ENCODE measurements at regions not wholly inside any gene's neighbourhood (a gene's known extent, or its start where the extent isn't known, plus 50 kb on each side); places are given as distances from the start of the nearest gene placed in this dataset.

GRCh38 chr11:86746514-86746913 is 53.8 kb upstream of the PRSS23 start (continued):
- no peak for TF ChIP-seq FOSL1 (IDR thresholded peaks at IDR 0.05; ENCODE audit: insufficient read depth, low read depth, low read length)
- TF ChIP-seq POLR2A (IDR thresholded peaks at IDR 0.05; ENCODE audit: control extremely low read depth in 1 of 2, low read depth in 2 of 2, low read length in 2 of 2), result no peak
- no peak for TF ChIP-seq CHD7 (IDR thresholded peaks at IDR 0.05; ENCODE audit: insufficient replicate concordance, low read length)
- TF ChIP-seq SAP30 (IDR thresholded peaks at IDR 0.05; ENCODE audit: insufficient read depth, insufficient replicate concordance, low read length), result no peak
- no peak for TF ChIP-seq CHD2 (IDR thresholded peaks at IDR 0.05; ENCODE audit: low read length)
- no peak for TF ChIP-seq RAD21 (IDR thresholded peaks at IDR 0.05 in 1 of 2, conservative IDR thresholded peaks at IDR 0.05 in 1 of 2; ENCODE audit: low read depth in 2 of 2, low read length in 2 of 2)
